Fibroblast of skin of right biceps (primary cell): ENCODE measurements at regions not wholly inside any gene's neighbourhood (a gene's known extent, or its start where the extent isn't known, plus 50 kb on each side); places are given as distances from the start of the nearest gene placed in this dataset.

Source experiments
- DNase-seq: peaks from one replicate; pipeline ENCODE4 v3.0.0-alpha.2; 2013

- DNase-seq = no peak
Measured at GRCh38 chr12:113649256-113649830, 177.7 kb upstream of the LHX5 start.

GRCh38 chr12:113647048-113647447 lies 175.4 kb upstream of the LHX5 start:
- no peak for DNase-seq

- DNase-seq = no peak
Measured at GRCh38 chr12:113645603-113646002, 173.9 kb upstream of the LHX5 start.

- no peak for DNase-seq
Measured at GRCh38 chr12:113645183-113645582, 173.5 kb upstream of the LHX5 start.

- DNase-seq = no peak
Measured at GRCh38 chr12:113643177-113643974, 171.7 kb upstream of the LHX5 start.

- DNase-seq = no peak
Measured at GRCh38 chr12:113642672-113643071, 171.0 kb upstream of the LHX5 start.

GRCh38 chr12:113642216-113642615 lies 170.5 kb upstream of the LHX5 start:
- no peak for DNase-seq

GRCh38 chr12:113641426-113642030 lies 169.9 kb upstream of the LHX5 start:
- DNase-seq = no peak

- no peak for DNase-seq
Measured at GRCh38 chr12:113640837-113641236, 169.2 kb upstream of the LHX5 start.

- no peak for DNase-seq
Measured at GRCh38 chr12:113639474-113639873, 167.8 kb upstream of the LHX5 start.

- DNase-seq = no peak
Measured at GRCh38 chr12:113638460-113638775, 166.7 kb upstream of the LHX5 start.

GRCh38 chr12:113634982-113635381 lies 163.3 kb upstream of the LHX5 start:
- no peak for DNase-seq

GRCh38 chr12:113634474-113634873 lies 162.8 kb upstream of the LHX5 start:
- DNase-seq = no peak

GRCh38 chr12:113633678-113634332 lies 162.1 kb upstream of the LHX5 start:
- DNase-seq = no peak

- no peak for DNase-seq
Measured at GRCh38 chr12:113630625-113631024, 159.0 kb upstream of the LHX5 start.

- DNase-seq = no peak
Measured at GRCh38 chr12:113625499-113625898, 153.8 kb upstream of the LHX5 start.

- DNase-seq = no peak
Measured at GRCh38 chr12:113622410-113622809, 150.7 kb upstream of the LHX5 start.

- no peak for DNase-seq
Measured at GRCh38 chr12:113620437-113620976, 148.8 kb upstream of the LHX5 start.

- DNase-seq = no peak
Measured at GRCh38 chr12:113619202-113619601, 147.5 kb upstream of the LHX5 start.

- DNase-seq = no peak
Measured at GRCh38 chr12:113613414-113613813, 141.7 kb upstream of the LHX5 start.

- DNase-seq = no peak
Measured at GRCh38 chr12:113612793-113613192, 141.1 kb upstream of the LHX5 start.

GRCh38 chr12:113612076-113612728 lies 140.5 kb upstream of the LHX5 start:
- DNase-seq = no peak

GRCh38 chr12:113611652-113612051 lies 140.0 kb upstream of the LHX5 start:
- DNase-seq = no peak
